ENCODE measurements at regions not wholly inside any gene's neighbourhood (a gene's known extent, or its start where the extent isn't known, plus 50 kb on each side); places are given as distances from the start of the nearest gene placed in this dataset.

- no peak overlapping the region for H3K4me3 ChIP-seq (ENCODE audit: low read depth, low read length)
- no peak for DNase-seq (ENCODE audit: low read depth)
- TF ChIP-seq CTCF (IDR thresholded peaks at IDR 0.05; ENCODE audit: low read depth, low read length, missing control alignments): no peak
Measured at GRCh38 chr6:19587238-19587942, 249.8 kb upstream of the ID4 start.

GRCh38 chr6:19590501-19591131 is 246.6 kb upstream of the ID4 start:
- DNase-seq (ENCODE audit: low read depth): no peak
- no peak for TF ChIP-seq CTCF (IDR thresholded peaks at IDR 0.05; ENCODE audit: low read depth, low read length, missing control alignments)
- no peak overlapping the region for H3K4me3 ChIP-seq (ENCODE audit: low read depth, low read length)

DNA sequence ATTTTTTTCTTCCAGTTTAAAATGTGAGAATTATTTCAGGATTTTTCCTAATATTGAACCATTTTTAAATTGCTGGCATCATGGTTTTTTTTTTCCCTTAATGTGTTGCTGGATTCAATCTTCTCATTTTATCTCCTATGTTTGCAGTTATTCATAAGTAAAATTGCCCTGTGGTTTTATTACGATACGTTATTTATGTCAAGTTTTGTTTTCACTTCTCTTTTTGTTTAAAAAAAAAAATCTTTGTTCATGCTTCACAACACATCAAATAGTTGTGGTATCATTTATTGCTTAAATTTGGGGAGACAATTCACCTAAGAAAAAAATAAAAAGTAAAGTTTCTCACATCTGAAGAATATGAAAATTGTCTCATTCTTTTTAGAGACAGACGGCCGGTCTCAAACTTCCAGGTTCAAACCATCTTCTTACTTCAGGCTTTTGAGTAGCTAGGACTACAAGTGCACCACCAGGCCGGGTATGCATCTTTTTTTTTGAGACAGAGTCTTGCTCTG is 239.3 kb upstream of the ID4 start:
- no peak for DNase-seq (ENCODE audit: low read depth)
- no peak for TF ChIP-seq CTCF (IDR thresholded peaks at IDR 0.05; ENCODE audit: low read depth, low read length, missing control alignments)
- no peak overlapping the region for H3K4me3 ChIP-seq (ENCODE audit: low read depth, low read length)

DNA sequence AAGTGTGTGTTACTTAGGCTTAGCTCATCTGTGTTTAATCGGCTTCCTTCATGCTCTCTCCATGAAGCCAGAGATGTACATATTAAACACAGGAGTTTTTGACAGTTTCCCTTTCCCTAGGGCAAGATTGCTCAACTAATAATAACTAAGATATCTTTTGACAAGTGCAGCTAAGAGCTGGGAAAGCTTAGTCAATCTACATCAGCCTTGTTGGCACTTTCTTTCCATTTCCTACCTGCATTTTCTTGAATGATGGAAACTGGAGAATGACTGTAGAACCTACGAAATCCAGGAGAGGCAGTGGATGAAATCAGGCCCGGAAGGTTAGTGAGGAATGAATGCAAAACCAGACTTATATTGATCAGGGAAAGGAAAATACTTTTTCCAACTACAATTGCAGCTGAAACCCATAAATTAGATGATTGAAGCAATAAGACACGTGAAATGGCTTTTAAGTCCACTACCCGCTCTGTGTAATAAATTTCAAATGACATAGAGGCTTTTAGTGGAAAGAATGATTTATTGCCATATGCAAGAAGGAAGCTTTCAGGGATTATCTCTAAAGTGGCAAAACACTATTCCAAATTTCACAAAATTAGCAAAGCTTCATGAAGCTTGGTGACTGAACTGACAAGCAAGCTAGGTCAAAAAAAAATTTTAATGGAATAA is 237.2 kb upstream of the ID4 start:
- no peak overlapping the region for H3K4me3 ChIP-seq (ENCODE audit: low read depth, low read length)
- no peak for TF ChIP-seq CTCF (IDR thresholded peaks at IDR 0.05; ENCODE audit: low read depth, low read length, missing control alignments)
- DNase-seq (ENCODE audit: low read depth): no peak

DNA sequence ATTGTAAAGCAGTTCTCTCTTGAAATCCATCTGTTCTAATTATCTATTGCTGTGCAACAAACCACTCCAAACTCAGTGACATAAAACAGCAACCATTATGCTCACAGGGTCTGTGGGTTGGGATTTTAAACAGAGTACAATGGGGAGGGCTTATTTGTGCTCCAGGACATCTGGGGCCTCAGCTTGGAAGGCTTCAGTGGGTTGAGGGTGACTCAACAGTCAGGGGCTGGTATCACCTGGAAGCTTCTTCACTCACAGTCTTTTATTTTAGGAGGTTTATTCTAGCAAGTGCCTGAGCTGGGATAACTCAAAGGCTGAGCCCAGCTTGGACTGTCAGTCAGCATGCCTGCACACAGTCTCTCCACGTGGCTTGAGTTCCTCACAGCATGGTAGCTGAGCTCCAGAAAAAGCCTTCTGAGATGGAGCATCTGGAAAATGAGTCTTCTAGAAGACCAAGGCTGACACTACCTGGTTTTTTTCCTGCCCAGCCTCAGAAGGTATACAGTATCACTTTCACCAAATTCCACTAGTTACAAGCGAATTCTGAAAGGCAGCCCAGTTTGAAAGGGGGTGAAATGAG is 234.6 kb upstream of the ID4 start:
- TF ChIP-seq CTCF (IDR thresholded peaks at IDR 0.05; ENCODE audit: low read depth, low read length, missing control alignments): no peak
- no peak overlapping the region for H3K4me3 ChIP-seq (ENCODE audit: low read depth, low read length)
- no peak for DNase-seq (ENCODE audit: low read depth)

- no peak overlapping the region for H3K4me3 ChIP-seq (ENCODE audit: low read depth, low read length)
- no peak for TF ChIP-seq CTCF (IDR thresholded peaks at IDR 0.05; ENCODE audit: low read depth, low read length, missing control alignments)
- no peak for DNase-seq (ENCODE audit: low read depth)
Measured at GRCh38 chr6:19603721-19604120, 233.4 kb upstream of the ID4 start.

Data from GM12864 (cell line).